Esophagus muscularis mucosa (tissue), 4 donors: ENCODE measurements at regions not wholly inside any gene's neighbourhood (a gene's known extent, or its start where the extent isn't known, plus 50 kb on each side); places are given as distances from the start of the nearest gene placed in this dataset.
"Not testable (repeated sequence)": the region's sequence is repeated elsewhere in the genome, so short reads cannot be mapped to it uniquely, and the experiment has no call there.

Source experiments
- CTCF ChIP-seq, 3 experiments: fragments of 200-600 bp in 2 of 3; fragments of 450-650 bp in 1 of 3; sonication (generic) in 2 of 3; IDR thresholded peaks; one replicate each; pipeline ENCODE4 v1.5.1; 2017 to 2019; ENCODE audit warnings: antibody characterized with exemption in 3 of 3, mild to moderate bottlenecking in 2 of 3, moderate library complexity in 1 of 3
- EP300 ChIP-seq: sonication (generic); formaldehyde crosslinking; IDR thresholded peaks from one replicate; pipeline ENCODE4 v1.6.1; 2017; ENCODE audit warnings: antibody characterized with exemption
- POLR2A ChIP-seq: fragments of 450-650 bp; IDR thresholded peaks from one replicate; pipeline ENCODE4 v1.6.1; 2017; ENCODE audit warnings: antibody characterized with exemption, moderate library complexity, mild to moderate bottlenecking, low read depth
- POLR2AphosphoS5 ChIP-seq, 2 donors: sonication (generic); formaldehyde crosslinking; IDR thresholded peaks; one replicate each; pipeline ENCODE4 v1.6.1; 2017; ENCODE audit warnings: antibody characterized with exemption in 2 of 2

GRCh38 chr3:137595415-137595814 is 168.7 kb upstream of the SOX14 start:
- not testable (repeated sequence) for TF ChIP-seq CTCF (IDR thresholded peaks at IDR 0.05); POLR2A; POLR2AphosphoS5 (IDR thresholded peaks at IDR 0.05); EP300
